Lower leg skin (tissue), 3 donors: ENCODE measurements at regions not wholly inside any gene's neighbourhood (a gene's known extent, or its start where the extent isn't known, plus 50 kb on each side); places are given as distances from the start of the nearest gene placed in this dataset.

ENCODE experiments used
- POLR2A ChIP-seq, 2 donors: fragments of 450-650 bp; IDR thresholded peaks; one replicate each; pipeline ENCODE4 v1.6.1; 2016 to 2017; ENCODE audit warnings: antibody characterized with exemption in 2 of 2, mild to moderate bottlenecking in 1 of 2, moderate library complexity in 1 of 2
- TF ChIP-seq, protein P1 (sequence below), 3 donors: fragments of 450-650 bp; IDR thresholded peaks; one replicate each; pipeline ENCODE4 v1.5.1; 2016; ENCODE audit warnings: antibody characterized with exemption in 3 of 3, mild to moderate bottlenecking in 3 of 3, moderate library complexity in 2 of 3

DNA sequence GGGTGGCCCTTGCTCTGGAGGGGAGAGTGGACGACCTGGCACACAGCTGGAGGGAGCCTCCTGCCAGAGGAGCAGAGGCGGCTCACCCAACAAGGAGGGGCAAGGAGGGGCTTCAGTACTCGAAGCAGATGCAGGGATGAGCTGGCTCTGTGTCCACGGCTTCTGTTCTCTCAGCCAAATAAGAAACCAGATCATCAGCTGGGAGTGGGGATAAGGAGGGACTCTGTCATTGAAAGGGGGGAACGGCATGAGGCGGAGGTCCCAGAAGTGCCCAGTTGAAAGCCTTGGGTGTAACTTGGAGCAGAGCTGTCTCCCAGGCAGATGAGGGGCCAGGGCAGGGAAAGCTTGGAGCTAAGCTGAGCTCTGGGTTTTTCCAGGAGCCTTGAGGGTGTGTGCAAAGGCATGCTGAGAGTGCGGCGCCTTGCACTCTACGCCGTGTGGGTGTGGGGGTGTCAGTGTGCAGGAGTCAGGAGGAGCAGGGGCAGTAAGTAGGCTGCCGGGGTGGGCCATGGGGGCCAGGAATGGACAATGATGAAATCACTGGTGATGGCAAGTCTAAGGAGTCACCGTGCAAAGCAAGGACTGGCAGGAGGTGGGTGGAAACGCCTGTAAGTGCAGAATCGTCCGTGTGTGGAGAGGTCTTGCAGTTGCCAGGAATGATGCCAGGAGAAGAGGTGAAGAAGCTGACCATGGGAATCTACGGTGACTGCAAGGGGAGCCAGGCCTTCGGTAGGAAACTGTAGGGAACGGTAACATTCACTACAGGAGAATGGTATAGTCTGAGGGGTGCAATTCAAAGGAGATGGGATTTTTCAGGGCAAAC lies 85.4 kb upstream of the FOXQ1 start:
- TF ChIP-seq, protein P1, sequence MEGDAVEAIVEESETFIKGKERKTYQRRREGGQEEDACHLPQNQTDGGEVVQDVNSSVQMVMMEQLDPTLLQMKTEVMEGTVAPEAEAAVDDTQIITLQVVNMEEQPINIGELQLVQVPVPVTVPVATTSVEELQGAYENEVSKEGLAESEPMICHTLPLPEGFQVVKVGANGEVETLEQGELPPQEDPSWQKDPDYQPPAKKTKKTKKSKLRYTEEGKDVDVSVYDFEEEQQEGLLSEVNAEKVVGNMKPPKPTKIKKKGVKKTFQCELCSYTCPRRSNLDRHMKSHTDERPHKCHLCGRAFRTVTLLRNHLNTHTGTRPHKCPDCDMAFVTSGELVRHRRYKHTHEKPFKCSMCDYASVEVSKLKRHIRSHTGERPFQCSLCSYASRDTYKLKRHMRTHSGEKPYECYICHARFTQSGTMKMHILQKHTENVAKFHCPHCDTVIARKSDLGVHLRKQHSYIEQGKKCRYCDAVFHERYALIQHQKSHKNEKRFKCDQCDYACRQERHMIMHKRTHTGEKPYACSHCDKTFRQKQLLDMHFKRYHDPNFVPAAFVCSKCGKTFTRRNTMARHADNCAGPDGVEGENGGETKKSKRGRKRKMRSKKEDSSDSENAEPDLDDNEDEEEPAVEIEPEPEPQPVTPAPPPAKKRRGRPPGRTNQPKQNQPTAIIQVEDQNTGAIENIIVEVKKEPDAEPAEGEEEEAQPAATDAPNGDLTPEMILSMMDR (IDR thresholded peaks at IDR 0.05): no peak
- TF ChIP-seq POLR2A (IDR thresholded peaks at IDR 0.05): no peak
